Suprapubic skin (tissue), 4 donors: ENCODE measurements at regions not wholly inside any gene's neighbourhood (a gene's known extent, or its start where the extent isn't known, plus 50 kb on each side); places are given as distances from the start of the nearest gene placed in this dataset.

Experiments
- CTCF ChIP-seq, 2 donors: fragments of 200-600 bp in 1 of 2; fragments of 450-650 bp in 1 of 2; sonication (generic) in 1 of 2; IDR thresholded peaks; one replicate each; pipeline ENCODE4 v1.5.1; 2016 to 2019; ENCODE audit warnings: antibody characterized with exemption in 2 of 2, mild to moderate bottlenecking in 1 of 2, moderate library complexity in 1 of 2
- POLR2A ChIP-seq, 2 donors: fragments of 450-650 bp; IDR thresholded peaks; one replicate each; pipeline ENCODE4 v1.6.1; 2017; ENCODE audit warnings: antibody characterized with exemption in 2 of 2, mild to moderate bottlenecking in 2 of 2, moderate library complexity in 2 of 2
- POLR2AphosphoS5 ChIP-seq, 3 donors: sonication (generic); formaldehyde crosslinking; IDR thresholded peaks; one replicate each; pipeline ENCODE4 v1.6.1; 2017; ENCODE audit warnings: antibody characterized with exemption in 3 of 3

GRCh38 chr11:100445231-100445735, 241.8 kb upstream of the ARHGAP42 start:
- TF ChIP-seq CTCF (IDR thresholded peaks at IDR 0.05) (no peak), POLR2AphosphoS5 (IDR thresholded peaks at IDR 0.05) (no peak), POLR2A (IDR thresholded peaks at IDR 0.05) (no peak)
